ENCODE measurements at regions not wholly inside any gene's neighbourhood (a gene's known extent, or its start where the extent isn't known, plus 50 kb on each side); places are given as distances from the start of the nearest gene placed in this dataset.

DNA sequence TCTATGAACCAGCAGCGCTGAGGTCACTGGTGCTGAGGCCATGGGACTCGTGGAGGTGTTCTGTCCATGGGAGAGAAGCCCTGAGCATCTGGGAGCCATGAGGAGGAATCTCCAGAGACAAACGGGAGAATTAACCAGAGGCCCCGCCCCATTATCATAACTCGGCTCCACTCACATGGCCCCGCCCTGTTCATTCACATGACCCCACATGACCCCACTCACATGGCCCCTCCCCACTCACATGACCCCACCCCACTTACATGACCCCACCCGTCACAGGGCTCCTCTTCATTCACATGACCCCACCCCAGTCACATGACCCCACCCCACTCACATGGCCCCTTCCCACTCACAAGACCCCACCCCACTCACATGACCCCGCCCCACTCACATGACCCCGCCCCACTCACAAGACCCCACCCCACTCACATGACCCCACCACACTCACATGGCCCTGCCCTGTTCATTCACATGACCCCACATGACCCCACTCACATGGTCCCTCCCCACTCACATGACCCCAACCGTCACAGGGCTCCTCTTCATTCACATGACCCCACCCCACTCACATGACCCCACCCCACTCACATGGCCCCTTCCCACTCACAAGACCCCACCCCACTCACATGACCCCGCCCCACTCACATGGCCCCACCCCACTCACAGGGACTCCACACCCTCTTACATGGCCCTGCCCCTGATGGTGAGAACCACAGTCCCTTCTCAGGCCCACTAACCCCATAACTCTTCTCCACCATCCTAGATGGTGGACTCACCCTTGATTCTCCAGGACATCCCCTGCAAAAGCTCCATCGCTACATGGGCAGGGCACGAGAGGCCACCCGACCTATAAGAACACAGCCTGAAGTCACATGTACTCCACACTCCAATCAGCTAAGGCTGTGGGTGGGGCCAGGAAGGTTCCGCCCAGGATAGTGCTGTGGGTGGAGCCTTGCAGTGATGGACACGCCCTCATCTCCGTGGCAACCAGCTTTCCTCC is 151.1 kb upstream of the SFSWAP start:
- TF ChIP-seq, protein P1, sequence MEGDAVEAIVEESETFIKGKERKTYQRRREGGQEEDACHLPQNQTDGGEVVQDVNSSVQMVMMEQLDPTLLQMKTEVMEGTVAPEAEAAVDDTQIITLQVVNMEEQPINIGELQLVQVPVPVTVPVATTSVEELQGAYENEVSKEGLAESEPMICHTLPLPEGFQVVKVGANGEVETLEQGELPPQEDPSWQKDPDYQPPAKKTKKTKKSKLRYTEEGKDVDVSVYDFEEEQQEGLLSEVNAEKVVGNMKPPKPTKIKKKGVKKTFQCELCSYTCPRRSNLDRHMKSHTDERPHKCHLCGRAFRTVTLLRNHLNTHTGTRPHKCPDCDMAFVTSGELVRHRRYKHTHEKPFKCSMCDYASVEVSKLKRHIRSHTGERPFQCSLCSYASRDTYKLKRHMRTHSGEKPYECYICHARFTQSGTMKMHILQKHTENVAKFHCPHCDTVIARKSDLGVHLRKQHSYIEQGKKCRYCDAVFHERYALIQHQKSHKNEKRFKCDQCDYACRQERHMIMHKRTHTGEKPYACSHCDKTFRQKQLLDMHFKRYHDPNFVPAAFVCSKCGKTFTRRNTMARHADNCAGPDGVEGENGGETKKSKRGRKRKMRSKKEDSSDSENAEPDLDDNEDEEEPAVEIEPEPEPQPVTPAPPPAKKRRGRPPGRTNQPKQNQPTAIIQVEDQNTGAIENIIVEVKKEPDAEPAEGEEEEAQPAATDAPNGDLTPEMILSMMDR (conservative IDR thresholded peaks at IDR 0.05; ENCODE audit: low read depth, low read length): no peak
- TF ChIP-seq POLR2A (IDR thresholded peaks at IDR 0.05; ENCODE audit: low read depth, low read length): no peak
- no peak for TF ChIP-seq MXI1 (IDR thresholded peaks at IDR 0.05; ENCODE audit: borderline replicate concordance, low read depth, low read length)

Measured in IMR-90 (cell line).